ENCODE measurements at regions not wholly inside any gene's neighbourhood (a gene's known extent, or its start where the extent isn't known, plus 50 kb on each side); places are given as distances from the start of the nearest gene placed in this dataset.

GRCh38 chr4:13243152-13243551 is 241.0 kb downstream of the RAB28 start:
- Mint-ChIP-seq H3K9me3 (ENCODE audit: unreplicated experiment) (peaks cover 24% of the 10 kb centered on the region), H3K36me3 (ENCODE audit: insufficient read depth, unreplicated experiment) (no peaks in the 10 kb centered on the region)
- no peak for TF ChIP-seq CTCF (IDR thresholded peaks at IDR 0.05; ENCODE audit: insufficient read depth in 1 of 2, low read depth in 1 of 2, low read length in 1 of 2, severe bottlenecking in 1 of 2, unreplicated experiment in 1 of 2)

GRCh38 chr4:13240066-13240465 is 244.1 kb downstream of the RAB28 start:
- POLR2A ChIA-PET, result no interaction called here
- no peaks in the 10 kb centered on the region for H3K36me3 Mint-ChIP-seq (ENCODE audit: insufficient read depth, unreplicated experiment)
- H3K27ac Mint-ChIP-seq (ENCODE audit: unreplicated experiment), result no peak overlapping the region
- intact Hi-C loops (cut with micrococcal nuclease; ENCODE audit: unreplicated experiment), result loop anchor here (10.0 kb wide), 1 partner anchor 305 kb away; the partner anchor contains the start of gene NKX3-2
- CTCF ChIA-PET, result no interaction called here
- no peaks in the 10 kb centered on the region for H3K36me3 ChIP-seq (ENCODE audit: control insufficient read depth, insufficient read depth, low read length)
- H3K27me3 ChIP-seq (replicated peaks; ENCODE audit: control insufficient read depth, insufficient read depth, low read length), result no peaks in the 10 kb centered on the region
- H3K4me3 Mint-ChIP-seq (ENCODE audit: unreplicated experiment), result no peak overlapping the region
- H3K4me1 ChIP-seq, result no peaks in the 10 kb centered on the region
- no peaks in the 10 kb centered on the region for H3K27me3 Mint-ChIP-seq (ENCODE audit: insufficient read depth, unreplicated experiment)
- no peaks in the 10 kb centered on the region for H3K9me3 ChIP-seq
- no peaks in the 10 kb centered on the region for H3K9me3 Mint-ChIP-seq (ENCODE audit: unreplicated experiment)
- H3K4me1 Mint-ChIP-seq (ENCODE audit: low read depth, unreplicated experiment), result no peaks in the 10 kb centered on the region
- no TSS peak for BruUV-seq (replicated peaks)
- no peak for DNase-seq
- TF ChIP-seq CTCF (IDR thresholded peaks at IDR 0.05; ENCODE audit: insufficient read depth in 1 of 2, low read depth in 1 of 2, low read length in 1 of 2, severe bottlenecking in 1 of 2, unreplicated experiment in 1 of 2), result no peak
- H3K4me3 ChIP-seq (ENCODE audit: low read depth, low read length), result no peak overlapping the region

More at GRCh38 chr4:13243152-13243551, 241.0 kb downstream of the RAB28 start:
- Mint-ChIP-seq H3K27me3 (ENCODE audit: insufficient read depth, unreplicated experiment) (no peaks in the 10 kb centered on the region), H3K4me1 (ENCODE audit: low read depth, unreplicated experiment) (no peaks in the 10 kb centered on the region), H3K4me3 (ENCODE audit: unreplicated experiment) (no peak overlapping the region), H3K27ac (ENCODE audit: unreplicated experiment) (no peak overlapping the region)
- ChIA-PET POLR2A (no interaction called here), CTCF (no interaction called here)
- no peaks in the 10 kb centered on the region for H3K36me3 ChIP-seq (ENCODE audit: control insufficient read depth, insufficient read depth, low read length)
- H3K9me3 ChIP-seq, result peaks cover 6% of the 10 kb centered on the region
- no peak overlapping the region for H3K4me3 ChIP-seq (ENCODE audit: low read depth, low read length)
- intact Hi-C loops (cut with micrococcal nuclease; ENCODE audit: unreplicated experiment), result loop anchor here (10.0 kb wide), 1 partner anchor 302 kb away; the partner anchor contains the start of gene NKX3-2
- no peaks in the 10 kb centered on the region for H3K4me1 ChIP-seq
- no TSS peak for BruUV-seq (replicated peaks)
- H3K27me3 ChIP-seq (replicated peaks; ENCODE audit: control insufficient read depth, insufficient read depth, low read length), result no peaks in the 10 kb centered on the region
- DNase-seq, result no peak

GRCh38 chr4:13238936-13239335 is 245.2 kb downstream of the RAB28 start:
- CTCF ChIA-PET, result no interaction called here
- H3K4me1 Mint-ChIP-seq (ENCODE audit: low read depth, unreplicated experiment), result no peaks in the 10 kb centered on the region
- Histone ChIP-seq H3K4me3 (ENCODE audit: low read depth, low read length) (no peak overlapping the region), H3K9me3 (no peaks in the 10 kb centered on the region), H3K4me1 (no peaks in the 10 kb centered on the region), H3K36me3 (ENCODE audit: control insufficient read depth, insufficient read depth, low read length) (no peaks in the 10 kb centered on the region), H3K27me3 (replicated peaks; ENCODE audit: control insufficient read depth, insufficient read depth, low read length) (no peaks in the 10 kb centered on the region)
- H3K36me3 Mint-ChIP-seq (ENCODE audit: insufficient read depth, unreplicated experiment), result no peaks in the 10 kb centered on the region
- no peak overlapping the region for H3K27ac Mint-ChIP-seq (ENCODE audit: unreplicated experiment)
- intact Hi-C loops (cut with micrococcal nuclease; ENCODE audit: unreplicated experiment), result no loop called here
- TF ChIP-seq CTCF (IDR thresholded peaks at IDR 0.05; ENCODE audit: insufficient read depth in 1 of 2, low read depth in 1 of 2, low read length in 1 of 2, severe bottlenecking in 1 of 2, unreplicated experiment in 1 of 2), result no peak
- no peaks in the 10 kb centered on the region for H3K9me3 Mint-ChIP-seq (ENCODE audit: unreplicated experiment)
- POLR2A ChIA-PET, result no interaction called here
- no peak overlapping the region for H3K4me3 Mint-ChIP-seq (ENCODE audit: unreplicated experiment)
- no peaks in the 10 kb centered on the region for H3K27me3 Mint-ChIP-seq (ENCODE audit: insufficient read depth, unreplicated experiment)
- no peak for DNase-seq
- no TSS peak for BruUV-seq (replicated peaks)

Measured in Caco-2 (cell line).